Femur (tissue), 1 donor: ENCODE measurements at regions not wholly inside any gene's neighbourhood (a gene's known extent, or its start where the extent isn't known, plus 50 kb on each side); places are given as distances from the start of the nearest gene placed in this dataset.

Experiments
- DNase-seq: peaks from one replicate; pipeline ENCODE4 v3.0.0-alpha.2; 2017

DNA sequence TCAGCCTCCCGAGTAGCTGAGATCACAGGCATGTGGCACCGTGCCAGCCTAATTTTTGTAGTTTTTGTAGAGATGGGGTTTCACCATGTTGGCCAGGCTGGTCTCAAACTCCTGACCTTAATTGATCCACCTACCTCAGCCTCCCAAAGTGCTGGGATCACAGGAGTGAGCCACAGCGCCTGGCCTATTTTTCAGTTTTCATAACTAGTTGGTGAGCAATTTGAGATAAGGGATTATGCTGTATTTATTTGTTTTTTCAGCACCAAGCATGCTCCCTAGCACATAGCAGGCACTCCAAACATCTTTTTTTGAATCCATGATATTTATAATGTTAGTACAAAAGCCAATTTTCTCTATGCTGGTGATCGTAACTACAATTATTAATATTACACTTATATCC is 541.2 kb downstream of the SNAPC1 start:
- DNase-seq = no peak

DNA sequence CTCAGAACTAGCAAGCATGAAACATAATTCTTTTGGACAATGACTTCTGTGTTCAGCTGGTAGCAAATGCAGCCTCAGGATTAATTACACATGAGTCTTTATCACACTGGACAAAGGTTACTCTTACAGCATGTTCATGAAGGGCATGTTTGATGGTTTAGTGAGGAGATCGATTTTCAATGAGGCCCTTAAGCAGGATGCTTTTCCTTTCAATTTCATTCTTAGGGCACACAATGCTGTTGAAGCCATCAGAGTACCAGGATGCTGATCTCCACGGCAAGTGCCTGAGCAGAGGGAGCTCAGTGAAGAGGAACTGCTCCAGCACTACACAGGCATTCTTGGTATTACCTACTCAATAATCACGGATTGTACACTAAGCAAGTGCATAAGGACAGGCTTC is 542.0 kb downstream of the SNAPC1 start:
- no peak for DNase-seq

DNA sequence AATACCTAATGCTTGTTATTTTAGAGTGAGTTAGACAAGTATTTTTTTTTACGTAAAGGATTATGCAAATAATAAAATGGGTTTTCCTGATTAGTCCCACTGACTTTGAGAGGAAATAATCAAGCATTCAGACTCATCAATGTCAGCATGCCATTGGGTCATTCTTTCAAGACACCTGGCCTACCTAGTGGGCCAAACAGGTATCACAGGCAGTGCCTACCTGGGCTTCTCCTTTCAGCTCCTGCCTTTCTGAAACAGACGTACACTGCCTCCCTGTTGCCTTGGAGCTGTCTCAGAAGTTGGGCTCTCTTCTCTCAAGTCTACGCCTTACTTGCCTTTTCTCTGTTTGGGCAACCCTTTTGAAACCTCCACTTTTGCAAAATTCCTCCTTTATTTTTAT is 545.6 kb downstream of the SNAPC1 start:
- DNase-seq = no peak

DNA sequence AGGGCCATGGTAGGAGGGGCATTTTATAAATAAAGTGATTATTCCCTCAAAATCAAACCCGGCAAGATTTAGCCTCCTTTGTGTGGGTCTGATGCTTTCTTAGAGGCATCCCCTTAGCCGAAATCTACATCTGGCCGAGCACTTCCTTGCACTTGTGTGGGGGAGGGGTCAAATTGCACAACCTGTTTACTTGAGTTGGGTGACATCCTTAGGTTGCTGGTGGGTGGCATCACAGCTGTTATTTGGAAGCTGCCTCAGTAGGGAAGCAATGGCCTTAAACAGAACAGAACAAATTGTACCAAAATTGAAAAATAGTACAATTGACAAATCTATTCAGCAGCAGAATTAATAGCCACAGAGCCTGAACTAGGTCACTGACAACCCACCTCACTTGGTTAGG is 546.1 kb downstream of the SNAPC1 start:
- no peak for DNase-seq

DNA sequence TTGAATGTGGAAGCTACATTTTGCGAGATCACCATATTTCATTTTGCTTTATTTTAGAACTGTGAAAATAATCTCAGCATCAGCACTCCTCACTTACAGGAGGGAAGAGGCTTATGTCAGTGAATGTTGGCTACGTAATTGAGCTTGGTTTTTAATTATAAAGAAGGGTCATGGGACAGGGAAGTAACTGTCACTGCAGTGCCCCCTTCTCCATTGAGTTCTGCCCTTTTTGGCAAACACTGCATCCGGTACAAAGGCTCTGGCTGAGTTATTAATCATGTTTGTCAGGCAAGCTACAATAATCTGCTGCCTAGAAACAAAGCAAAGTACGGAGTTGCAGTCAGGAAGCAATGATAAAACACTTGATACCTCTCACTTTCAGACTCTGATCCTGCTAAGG is 546.7 kb downstream of the SNAPC1 start:
- DNase-seq = no peak

DNA sequence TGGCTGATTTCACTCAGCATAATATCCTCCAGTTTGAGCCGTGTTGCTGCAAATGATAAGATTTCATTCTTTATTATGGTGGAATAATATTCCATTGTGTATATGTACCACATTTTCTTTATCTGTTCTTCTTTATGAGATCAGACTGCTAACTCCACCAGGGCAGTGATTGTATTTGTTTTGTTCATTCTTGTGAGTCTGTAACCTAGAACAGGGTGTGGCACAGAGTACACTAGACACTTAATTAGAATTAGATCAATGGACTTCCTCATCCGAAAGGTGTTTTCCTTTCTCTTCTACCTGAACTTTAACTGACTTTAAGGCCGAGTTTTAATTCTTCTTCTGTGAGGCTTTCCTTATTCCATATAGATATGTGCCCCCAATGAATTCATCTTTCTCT is 551.0 kb downstream of the SNAPC1 start:
- no peak for DNase-seq

DNA sequence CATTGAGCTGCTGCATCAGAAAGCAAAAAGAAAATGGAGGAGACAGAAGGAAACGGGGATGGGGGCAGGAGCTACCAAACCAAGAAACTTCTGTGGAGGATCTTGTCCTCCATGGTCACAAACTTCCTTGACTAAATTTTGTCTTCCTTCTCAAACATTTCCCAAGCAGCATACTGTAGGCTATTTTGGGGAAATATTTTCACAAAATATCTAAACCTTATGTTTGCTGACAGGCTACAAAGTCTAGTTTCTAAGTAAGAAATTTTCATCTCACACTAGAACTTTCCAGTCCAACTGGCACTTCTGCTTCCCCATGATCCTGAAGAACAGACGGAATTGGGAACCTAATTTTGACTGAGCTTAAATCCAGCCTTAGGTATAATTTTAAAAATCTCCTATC is 552.0 kb downstream of the SNAPC1 start:
- DNase-seq = no peak

DNA sequence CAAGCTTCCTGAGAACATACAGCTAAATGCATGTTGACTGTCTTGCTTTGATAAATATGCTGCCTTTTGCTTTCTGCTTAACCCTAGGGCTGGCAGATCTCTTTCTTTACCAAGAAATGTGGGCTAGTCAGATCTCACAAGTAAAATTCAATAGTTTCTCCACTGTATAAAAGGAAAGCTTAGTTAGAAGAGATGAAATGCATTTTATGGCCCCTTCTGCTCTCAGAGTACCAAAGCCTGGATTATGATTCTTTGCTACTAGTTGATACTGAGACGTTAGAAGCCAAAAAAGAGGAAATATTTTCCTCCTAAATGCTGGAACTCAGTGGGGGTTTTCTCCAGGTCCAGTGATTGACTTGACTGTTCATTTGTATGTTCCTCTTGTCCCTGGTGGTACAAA is 552.7 kb downstream of the SNAPC1 start:
- no peak for DNase-seq

DNA sequence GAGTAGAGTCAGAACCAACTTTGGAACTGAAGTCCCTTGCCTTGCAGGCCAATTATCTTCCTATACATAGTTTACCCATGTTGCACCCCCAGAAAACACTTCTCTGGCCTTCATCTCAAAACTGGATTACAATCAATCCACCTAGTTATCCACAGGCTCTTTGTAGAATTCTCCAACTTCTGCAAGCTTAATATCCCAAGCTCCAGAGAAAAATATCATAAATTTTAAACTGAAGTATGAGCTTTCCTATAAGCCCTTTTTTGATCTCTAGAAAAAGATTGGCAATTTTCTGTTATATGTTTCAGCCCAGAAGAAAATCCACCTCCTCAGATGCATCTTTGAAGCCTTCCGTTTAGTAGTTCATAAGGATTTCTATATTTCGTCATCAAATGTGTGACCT is 553.4 kb downstream of the SNAPC1 start:
- DNase-seq = no peak

DNA sequence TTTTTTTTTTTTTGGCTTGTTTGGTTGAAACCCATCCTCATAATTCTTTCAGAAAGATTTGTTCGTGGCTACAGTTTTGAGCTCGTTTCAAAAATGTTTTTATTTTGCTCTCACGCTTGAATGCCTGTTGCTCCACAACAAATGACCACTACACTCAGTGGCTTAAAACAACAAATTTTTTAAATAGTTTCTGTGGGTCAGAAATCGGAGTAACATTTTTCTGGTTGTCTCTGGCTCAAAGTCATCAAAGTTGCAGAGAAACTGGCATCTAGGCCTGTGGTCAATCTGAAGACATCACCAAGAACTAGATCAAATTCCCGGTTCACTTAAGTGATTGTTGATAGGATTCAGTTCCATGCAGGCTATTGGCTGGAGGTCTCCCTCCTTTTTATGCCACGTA is 560.0 kb downstream of the SNAPC1 start:
- no peak for DNase-seq

DNA sequence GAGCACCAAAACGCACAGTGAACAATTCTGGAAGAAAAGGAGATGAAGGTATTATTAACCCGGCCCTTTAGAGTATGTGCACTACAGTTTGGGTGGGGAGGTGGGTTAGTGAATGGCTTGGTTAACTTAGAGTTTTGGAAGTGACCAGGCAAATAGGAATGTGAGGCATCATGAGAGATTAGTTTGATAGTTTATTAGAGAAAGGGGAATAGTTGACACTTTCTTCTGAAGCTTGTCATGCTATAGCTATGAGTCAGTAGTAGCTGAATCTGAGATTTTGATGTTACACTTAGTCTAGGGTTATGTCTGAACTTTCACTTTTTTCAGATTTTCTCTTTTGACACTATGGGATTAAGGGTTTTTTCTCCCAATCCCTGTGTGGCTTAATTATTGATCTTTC is 567.2 kb downstream of the SNAPC1 start:
- DNase-seq = no peak

DNA sequence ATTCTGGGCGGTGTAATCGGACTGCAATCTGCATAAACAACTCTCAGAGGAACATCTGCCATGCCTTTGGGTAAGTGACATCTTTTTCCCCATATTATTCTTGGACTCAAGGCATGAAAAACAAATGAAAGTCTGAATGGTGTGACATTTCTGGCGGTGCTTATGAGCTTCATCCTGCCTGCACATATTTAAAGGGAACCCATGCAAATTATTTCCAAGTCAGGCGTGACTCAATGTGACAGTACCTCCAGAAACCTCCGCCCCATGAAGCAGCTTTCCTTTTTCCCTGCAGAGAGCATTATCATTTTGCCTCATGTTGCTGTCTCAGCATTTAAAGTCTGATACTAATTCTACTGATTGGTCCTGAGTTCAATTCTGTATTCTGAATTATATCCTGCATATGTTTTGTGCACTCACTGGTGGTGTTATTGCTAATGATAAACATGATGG is 585.4 kb downstream of the SNAPC1 start:
- DNase-seq = no peak

DNA sequence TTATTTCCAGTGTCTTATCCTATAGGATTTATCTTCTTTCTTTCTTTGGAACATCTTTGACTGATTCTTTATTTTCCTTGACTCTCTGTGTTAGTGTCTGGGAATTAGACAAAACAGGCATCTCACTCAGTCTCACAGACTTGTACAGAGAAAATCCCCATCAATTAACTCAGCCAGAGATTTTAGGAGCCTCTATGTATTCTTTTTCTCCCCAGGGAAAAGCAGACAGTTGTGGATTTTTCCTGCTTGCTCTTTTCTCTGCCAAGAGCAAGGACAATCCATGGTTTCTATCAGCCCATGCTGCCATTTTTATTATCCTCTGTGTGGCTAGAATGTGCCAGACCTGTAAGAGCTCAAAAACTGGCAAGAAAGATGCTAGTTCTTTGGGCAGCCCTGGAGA is 595.1 kb downstream of the SNAPC1 start:
- DNase-seq = no peak

DNA sequence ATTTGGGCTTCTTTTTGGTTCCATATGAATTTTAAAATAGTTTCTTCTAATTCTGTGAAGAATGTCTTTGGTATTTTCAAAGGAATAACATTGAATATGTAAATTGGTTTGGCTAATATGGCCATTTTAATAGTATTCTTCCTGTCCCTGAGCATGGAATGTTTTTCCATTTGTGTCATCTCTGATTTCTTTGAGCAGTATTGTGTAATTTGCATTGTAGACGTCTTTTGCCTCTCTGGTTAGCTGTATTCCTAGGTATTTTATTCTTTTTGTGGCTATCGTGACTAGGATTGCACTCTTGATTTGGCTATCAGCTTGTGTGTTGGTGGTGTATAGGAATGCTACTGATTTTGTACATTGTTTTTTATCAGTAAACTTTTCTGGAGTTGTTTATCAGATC is 601.9 kb downstream of the SNAPC1 start:
- DNase-seq = no peak

DNA sequence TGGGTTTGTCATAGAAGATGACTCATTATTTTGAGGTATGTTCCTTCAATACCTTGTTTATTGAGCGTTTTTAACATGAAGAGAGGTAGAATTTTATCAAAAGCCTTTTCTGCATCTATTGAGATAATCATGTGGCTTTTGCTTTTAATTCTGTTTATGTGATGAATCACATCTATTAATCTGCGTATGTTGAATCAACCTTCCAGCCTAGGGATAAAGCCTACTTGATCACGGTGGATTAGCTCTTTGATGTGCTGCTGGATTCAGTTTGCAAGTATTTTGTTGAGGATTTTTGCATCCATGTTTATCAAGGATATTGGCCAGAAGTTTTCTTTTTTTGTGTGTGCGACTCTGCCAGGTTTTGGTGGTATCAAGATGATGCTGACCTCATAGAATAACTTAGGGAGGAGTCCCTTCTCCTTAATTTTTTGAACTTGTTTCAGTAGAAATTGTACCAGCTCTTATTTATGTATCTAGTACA is 602.6 kb downstream of the SNAPC1 start:
- DNase-seq = no peak

DNA sequence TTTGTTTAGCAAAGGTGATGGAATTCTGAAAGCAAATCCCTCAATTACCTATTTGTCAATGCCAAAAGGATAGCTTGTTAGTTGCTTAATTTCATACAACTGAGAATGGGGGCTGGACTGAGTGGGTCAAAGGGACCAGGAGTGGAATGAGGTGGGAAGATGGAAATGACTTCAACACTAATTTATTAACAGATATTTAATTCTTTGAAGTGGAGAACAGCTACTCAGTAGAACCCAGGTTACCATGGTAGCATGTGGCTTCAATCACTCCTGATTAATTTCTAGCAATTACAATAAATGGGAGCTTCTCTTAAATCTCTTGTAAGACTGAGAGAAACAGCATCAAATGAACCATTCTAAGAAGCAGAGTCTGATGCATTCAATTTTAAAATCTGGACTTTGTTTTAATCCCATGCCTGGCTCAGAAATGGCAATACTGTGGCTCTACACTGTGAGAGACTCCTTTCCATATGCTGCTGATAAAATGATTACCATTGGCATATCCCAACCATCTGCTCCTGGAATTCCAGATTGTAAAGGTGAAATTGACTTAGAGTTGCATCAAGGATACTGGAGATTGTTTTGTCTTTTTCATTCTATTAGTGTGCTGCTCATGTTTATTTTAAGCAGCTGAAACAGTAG is 607.8 kb downstream of the SNAPC1 start:
- DNase-seq = no peak

DNA sequence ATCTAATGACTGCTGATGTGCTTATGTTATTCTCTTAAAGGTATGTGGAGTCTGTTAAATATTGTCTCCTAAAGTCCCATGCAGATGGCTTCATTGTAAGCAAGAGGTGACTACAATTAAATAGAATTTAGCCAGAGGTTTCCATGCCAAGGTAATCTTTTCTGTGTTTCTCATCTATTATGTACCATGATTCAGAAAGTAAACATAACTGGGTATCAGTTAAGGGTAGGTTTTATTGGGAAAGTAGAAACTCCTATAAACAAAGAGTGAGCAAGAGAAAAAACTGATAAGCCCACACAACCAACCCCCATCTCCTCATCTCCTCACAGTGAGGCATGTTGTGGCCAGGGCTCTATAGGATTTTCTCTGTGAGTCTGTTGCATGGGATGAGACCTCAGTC is 611.7 kb downstream of the SNAPC1 start:
- no peak for DNase-seq

DNA sequence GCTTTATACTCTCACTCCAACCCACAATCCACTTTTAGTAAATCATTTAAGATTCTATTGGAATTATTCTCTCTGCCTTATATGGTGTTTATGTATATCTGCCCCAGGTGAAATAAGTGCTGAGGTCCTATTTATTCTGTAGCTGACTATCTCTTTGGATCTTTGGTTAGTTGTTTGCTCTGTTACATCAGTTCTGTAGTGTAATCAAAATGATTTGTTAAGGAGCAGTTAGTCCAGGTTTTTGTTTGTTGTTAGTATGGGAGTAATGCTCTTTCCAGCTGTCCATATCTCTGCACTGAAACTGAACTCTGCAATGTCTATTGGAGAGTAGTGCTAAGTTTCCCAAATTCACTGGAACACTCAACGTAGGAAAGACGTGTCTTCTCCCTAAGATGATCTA is 615.8 kb downstream of the SNAPC1 start:
- DNase-seq = no peak

DNA sequence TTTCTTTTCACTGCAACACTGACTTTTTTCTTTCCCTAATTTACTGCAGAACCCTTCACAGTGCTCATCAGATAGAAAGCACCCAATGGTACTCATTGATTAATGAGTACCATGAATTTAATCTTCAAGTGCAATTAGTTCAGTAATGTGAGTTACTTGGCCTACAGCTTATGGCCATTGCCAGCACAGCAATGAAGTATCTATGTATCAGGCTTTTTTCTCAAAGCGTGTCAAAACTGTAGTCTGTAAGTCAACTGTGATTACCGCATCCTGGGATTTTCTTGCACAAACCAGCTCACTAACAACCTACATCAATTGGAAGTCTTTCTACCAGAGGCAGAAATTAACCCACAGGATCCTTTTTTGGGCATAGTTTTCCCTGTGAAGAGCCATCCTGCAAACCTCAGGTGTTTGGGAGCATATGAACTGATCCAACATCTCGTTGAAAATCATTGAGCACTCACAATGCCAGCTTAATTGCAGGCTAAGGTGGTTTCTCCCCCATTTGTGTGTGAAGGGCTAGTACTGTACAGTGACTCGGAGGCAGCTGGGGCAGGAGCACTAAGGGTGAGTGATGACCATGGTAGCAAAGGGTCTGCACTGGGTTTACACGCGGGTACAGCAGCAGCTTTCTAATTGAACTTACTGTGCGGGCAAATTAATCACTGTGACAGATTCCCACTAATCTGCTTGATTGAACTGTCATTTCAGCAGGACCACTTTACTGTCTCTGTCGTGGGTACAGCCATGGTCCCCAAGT is 619.3 kb downstream of the SNAPC1 start:
- DNase-seq = no peak

DNA sequence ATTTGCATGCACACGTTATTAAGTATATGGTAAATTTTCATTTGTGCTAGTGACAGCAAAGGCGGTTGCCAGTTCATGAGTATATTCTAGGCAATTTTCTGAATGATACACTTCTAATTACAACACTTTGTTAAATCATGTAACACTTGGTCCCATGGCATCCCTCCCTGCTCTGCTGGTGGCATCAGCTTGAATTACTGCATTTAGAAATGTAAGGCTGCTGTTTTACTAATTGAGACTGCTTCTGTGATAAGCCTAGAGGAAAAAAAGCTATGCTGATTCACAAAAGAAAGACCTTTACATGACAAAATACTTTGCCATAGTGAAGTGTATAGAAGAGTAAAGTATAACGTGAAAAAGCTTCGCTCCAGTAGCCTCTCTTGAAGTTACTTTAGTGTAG is 636.1 kb downstream of the KCNH5 start:
- DNase-seq = no peak

DNA sequence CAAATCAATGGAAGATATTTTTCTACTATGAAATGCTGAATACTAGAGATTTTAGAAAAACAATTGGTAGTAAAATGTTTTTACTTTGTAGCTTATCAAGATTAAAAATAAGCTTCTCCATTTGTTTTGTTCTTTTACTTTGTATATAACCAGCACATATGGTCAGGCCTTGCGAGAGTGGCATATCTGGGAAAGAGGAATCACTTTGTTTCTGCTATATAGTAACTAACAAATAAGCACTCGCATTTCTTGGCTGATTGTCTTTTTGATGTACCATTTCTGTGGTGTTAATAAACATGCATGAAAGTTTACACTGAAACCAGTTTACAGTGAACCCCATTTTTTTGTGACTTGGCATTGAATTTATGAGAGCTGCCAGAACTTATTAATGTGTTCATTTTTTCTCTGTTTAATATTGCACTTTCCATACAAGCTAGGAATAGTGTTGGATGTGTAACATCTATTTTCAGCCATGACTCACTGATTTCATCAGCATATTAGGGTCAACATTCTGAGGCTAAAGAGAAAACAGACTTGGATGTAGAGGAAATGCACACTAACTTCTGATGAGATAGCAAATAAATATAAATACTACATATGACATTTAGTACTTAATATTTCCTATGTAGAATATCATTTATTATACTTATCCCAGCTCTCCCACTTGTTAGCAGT is 635.5 kb downstream of the KCNH5 start:
- no peak for DNase-seq

DNA sequence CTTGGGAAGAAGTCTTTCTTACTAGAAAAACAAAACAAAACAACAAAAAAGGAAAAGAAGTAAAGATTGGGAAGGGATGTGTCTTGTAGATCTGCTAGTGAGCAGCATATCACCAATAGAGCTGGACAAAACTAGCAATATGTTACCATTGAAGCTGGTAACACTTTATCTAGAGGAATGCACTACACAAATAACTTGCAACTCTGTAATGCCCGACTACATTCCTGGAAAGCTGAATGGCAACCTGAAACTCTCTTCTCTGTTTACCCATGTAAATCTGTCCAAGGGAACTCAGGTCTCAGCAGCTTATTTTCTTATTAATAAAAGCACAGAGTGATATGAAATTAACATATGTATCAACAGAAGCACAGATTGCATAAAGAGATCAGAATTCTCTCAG is 624.4 kb downstream of the KCNH5 start:
- DNase-seq = no peak

DNA sequence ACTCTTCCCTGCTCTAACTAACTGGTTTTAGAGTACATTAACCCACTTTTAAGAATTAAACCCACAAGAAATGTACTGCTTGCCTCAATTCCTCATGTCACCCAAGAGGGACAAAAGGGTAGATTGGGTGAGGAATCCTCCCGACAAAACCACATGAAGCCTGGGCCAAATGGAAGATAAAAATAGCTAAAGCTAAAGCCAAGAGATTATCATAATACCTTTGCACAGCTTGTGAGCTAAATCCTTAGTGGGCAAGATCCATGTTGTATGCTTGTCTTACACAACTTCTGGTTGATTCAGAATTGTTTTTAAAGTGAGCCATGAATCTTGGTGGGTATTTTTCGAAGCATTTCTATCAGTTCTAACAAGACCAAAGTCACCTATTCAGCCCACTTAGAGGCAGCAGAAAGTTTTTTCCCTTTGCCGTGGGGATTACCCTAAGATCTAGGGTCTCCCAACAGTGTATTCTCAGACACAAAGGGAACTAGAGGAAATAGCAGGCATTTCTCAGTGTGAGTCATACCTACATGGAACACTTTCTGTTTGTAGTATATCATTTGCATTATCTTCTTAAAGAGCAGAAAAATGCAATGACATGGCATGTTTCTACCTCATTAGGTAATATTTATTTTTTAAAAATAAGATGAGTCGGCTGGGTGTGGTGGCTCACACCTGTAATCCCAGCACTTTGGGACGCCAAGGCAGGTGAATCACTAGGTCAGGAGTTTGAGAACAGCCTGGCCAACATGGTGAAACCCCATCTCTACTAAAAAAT is 616.6 kb downstream of the KCNH5 start:
- DNase-seq = no peak
